ENCODE measurements at regions not wholly inside any gene's neighbourhood (a gene's known extent, or its start where the extent isn't known, plus 50 kb on each side); places are given as distances from the start of the nearest gene placed in this dataset.

DNA sequence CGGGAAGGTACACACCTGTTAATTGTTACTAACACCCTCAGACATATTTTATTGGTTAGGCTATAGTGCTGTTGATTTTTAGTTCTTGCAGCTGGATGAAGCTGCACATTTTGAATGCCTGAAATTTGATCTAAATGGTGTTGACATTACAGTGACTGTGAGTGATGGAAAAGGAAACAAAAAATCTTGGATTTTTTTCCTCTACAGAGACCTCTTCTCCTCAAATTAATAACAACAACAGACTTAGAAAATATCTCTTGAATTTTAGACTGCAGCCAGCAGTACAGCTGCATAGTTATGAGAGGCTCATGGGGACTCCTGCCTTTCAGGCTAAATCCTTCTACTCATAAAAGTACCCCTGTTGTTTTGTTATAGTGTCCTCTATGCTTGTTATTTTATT lies 500.5 kb upstream of the SPRY2 start:
- no peak for FAIRE-seq
- ChIA-PET CTCF (no interaction called here), POLR2A (no interaction called here)
- Histone ChIP-seq H3K27ac (ENCODE audit: insufficient read depth, low read depth, low read length) (no peak overlapping the region), H3K4me3 (replicated peaks in 1 of 3; ENCODE audit: insufficient read depth in 1 of 3, low read depth in 1 of 3, low read length in 3 of 3) (no peak overlapping the region), H3K9me3 (replicated peaks; ENCODE audit: control insufficient read depth, insufficient read depth, low read length) (no peaks in the 10 kb centered on the region), H3K4me2 (ENCODE audit: insufficient read depth, low read length) (no peak overlapping the region), H3K27me3 (ENCODE audit: control insufficient read depth in 2 of 2, insufficient read depth in 2 of 2, low read length in 2 of 2) (no peaks in the 10 kb centered on the region), H3K36me3 (ENCODE audit: control insufficient read depth in 2 of 2, extremely low read depth in 1 of 2, insufficient read depth in 2 of 2, low read length in 2 of 2) (no peaks in the 10 kb centered on the region), H3K9ac (replicated peaks; ENCODE audit: extremely low read depth, insufficient read depth, low read length) (no peak overlapping the region), H4K20me1 (replicated peaks; ENCODE audit: control insufficient read depth, extremely low read depth, insufficient read depth, low read length) (no peaks in the 10 kb centered on the region), H3K9me1 (replicated peaks; ENCODE audit: control insufficient read depth, extremely low read depth, insufficient read depth, low read length) (no peaks in the 10 kb centered on the region), H2AFZ (ENCODE audit: low read depth, low read length) (no peak overlapping the region), H3K4me1 (ENCODE audit: control insufficient read depth, extremely low read depth, insufficient read depth, low read length) (peaks cover 7% of the 10 kb centered on the region), H3K79me2 (ENCODE audit: control insufficient read depth, insufficient read depth, low read length) (no peaks in the 10 kb centered on the region)
- TF ChIP-seq MAX (IDR thresholded peaks at IDR 0.05; ENCODE audit: insufficient read depth, insufficient read length) = no peak
- no peak for TF ChIP-seq JUN (IDR thresholded peaks at IDR 0.05; ENCODE audit: borderline replicate concordance, insufficient read depth, insufficient read length, low read depth)
- intact Hi-C loops (cut with micrococcal nuclease) (no loop called here), dilution Hi-C loops (cut with MboI; ENCODE audit: extremely low pct_ligation_motif_present, low sequenced_read_pairs) (no loop called here)
- no TSS peak for BruUV-seq (replicated peaks)
- DNase-seq (ENCODE audit: low read depth, low spot score) = peak; percentile 2

DNA sequence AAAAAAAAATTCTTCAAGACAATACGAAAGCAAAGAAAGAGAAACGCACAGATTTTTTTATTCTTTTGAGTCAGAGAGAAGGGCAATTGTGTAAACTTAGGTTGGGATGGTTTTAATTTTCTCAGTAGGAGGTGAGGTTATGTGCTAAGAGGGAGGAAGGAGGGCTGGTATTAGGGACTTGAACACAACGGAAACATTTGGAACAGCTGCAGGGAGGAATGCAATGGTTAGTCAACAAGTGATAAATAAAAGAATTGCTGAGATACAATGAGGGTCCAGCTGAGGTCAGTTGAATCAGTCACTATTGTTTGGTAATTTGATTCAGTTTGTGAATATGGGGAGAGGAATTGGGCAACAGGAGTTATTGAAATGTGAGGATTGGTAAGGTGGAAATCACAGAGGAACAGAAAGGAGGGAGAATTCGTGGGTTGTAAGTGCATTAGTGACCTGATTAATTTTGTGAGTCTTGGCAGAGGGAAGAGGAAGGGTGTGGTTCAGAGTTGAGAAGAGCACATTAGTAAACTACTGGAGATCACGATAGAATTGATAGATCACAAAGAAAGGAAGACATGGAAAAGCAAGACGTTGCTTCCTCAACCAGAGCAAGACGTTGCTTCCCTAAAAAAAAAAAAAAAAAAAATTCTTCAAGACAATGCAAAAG lies 499.5 kb upstream of the SPRY2 start:
- Histone ChIP-seq H3K27me3 (ENCODE audit: control insufficient read depth in 2 of 2, insufficient read depth in 2 of 2, low read length in 2 of 2) (no peaks in the 10 kb centered on the region), H3K9me3 (replicated peaks; ENCODE audit: control insufficient read depth, insufficient read depth, low read length) (no peaks in the 10 kb centered on the region), H3K27ac (ENCODE audit: insufficient read depth, low read depth, low read length) (no peak overlapping the region), H3K4me3 (replicated peaks in 1 of 3; ENCODE audit: insufficient read depth in 1 of 3, low read depth in 1 of 3, low read length in 3 of 3) (no peak overlapping the region), H4K20me1 (replicated peaks; ENCODE audit: control insufficient read depth, extremely low read depth, insufficient read depth, low read length) (no peaks in the 10 kb centered on the region), H3K4me2 (ENCODE audit: insufficient read depth, low read length) (peak overlapping the region; percentile 80), H2AFZ (ENCODE audit: low read depth, low read length) (peak overlapping the region; percentile 85), H3K79me2 (ENCODE audit: control insufficient read depth, insufficient read depth, low read length) (no peaks in the 10 kb centered on the region), H3K36me3 (ENCODE audit: control insufficient read depth in 2 of 2, extremely low read depth in 1 of 2, insufficient read depth in 2 of 2, low read length in 2 of 2) (no peaks in the 10 kb centered on the region), H3K4me1 (ENCODE audit: control insufficient read depth, extremely low read depth, insufficient read depth, low read length) (peaks cover 7% of the 10 kb centered on the region), H3K9me1 (replicated peaks; ENCODE audit: control insufficient read depth, extremely low read depth, insufficient read depth, low read length) (no peaks in the 10 kb centered on the region), H3K9ac (replicated peaks; ENCODE audit: extremely low read depth, insufficient read depth, low read length) (no peak overlapping the region)
- ChIA-PET CTCF (no interaction called here), POLR2A (no interaction called here)
- FAIRE-seq (peak; percentile 58), DNase-seq (ENCODE audit: low read depth, low spot score) (peak; percentile 59)
- no TSS peak for BruUV-seq (replicated peaks)
- intact Hi-C loops (cut with micrococcal nuclease) (no loop called here), dilution Hi-C loops (cut with MboI; ENCODE audit: extremely low pct_ligation_motif_present, low sequenced_read_pairs) (no loop called here)
- TF ChIP-seq POLR2AphosphoS5 (IDR thresholded peaks at IDR 0.05; ENCODE audit: insufficient read depth, low read depth, low read length) (no peak), GATA2 (IDR thresholded peaks at IDR 0.05; ENCODE audit: insufficient read depth, insufficient read length, low read depth, low read length) (peak; percentile 39), FOS (IDR thresholded peaks at IDR 0.05; ENCODE audit: borderline replicate concordance, insufficient read depth, low read length) (peak; percentile 23), JUN (IDR thresholded peaks at IDR 0.05; ENCODE audit: borderline replicate concordance, insufficient read depth, insufficient read length, low read depth) (no peak)

Measured in endothelial cell of umbilical vein (primary cell).